ENCODE measurements at regions not wholly inside any gene's neighbourhood (a gene's known extent, or its start where the extent isn't known, plus 50 kb on each side); places are given as distances from the start of the nearest gene placed in this dataset.

DNA sequence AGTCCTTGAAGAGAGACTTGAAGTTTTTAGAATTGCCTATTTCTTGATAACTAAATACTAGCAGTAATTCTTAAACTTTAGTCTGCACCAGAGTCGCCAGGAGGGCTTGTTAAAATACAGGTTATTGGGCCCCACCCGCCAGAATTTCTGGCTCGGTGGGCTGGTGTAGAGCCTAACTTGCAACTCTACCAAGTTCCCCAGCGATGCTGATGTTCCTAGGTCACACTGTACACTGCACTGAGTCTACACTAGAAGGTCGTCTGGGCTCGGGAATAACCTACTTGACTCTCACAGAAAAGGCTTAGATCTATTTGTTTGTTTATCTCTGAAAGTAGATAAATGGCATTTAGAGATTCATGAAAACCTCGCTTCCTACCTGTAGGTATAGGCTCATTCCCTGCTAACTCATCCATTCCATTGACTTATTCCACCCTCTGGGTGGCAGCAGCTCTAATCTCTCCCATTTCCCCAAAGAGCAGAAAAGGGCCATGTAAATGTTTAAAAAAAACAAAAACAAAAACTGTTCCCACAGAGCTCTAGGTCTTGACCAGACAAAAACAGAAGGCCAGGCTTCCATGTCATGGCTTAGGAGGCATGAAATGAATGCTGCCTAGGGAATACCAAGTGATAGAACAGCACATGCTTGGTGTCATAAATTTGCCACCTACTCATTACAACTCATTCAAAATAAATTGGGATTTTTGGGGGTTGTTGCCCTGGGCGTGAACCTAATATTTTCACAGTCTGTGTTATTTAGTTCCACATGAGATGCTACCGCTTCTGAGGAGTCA is 292.1 kb downstream of the ADGB start:
- Mint-ChIP-seq H3K27ac (ENCODE audit: unreplicated experiment) (no peak overlapping the region), H3K4me3 (ENCODE audit: low read depth, unreplicated experiment) (no peak overlapping the region), H3K27me3 (ENCODE audit: unreplicated experiment) (peaks cover 18% of the 10 kb centered on the region), H3K4me1 (ENCODE audit: low read depth, unreplicated experiment) (no peaks in the 10 kb centered on the region), H3K9me3 (ENCODE audit: low read depth, unreplicated experiment) (peaks cover 6% of the 10 kb centered on the region), H3K36me3 (ENCODE audit: insufficient read depth, unreplicated experiment) (no peaks in the 10 kb centered on the region)
- intact Hi-C loops (cut with micrococcal nuclease; ENCODE audit: unreplicated experiment) = no loop called here
- CTCF ChIA-PET = no interaction called here
- TF ChIP-seq, protein P1, sequence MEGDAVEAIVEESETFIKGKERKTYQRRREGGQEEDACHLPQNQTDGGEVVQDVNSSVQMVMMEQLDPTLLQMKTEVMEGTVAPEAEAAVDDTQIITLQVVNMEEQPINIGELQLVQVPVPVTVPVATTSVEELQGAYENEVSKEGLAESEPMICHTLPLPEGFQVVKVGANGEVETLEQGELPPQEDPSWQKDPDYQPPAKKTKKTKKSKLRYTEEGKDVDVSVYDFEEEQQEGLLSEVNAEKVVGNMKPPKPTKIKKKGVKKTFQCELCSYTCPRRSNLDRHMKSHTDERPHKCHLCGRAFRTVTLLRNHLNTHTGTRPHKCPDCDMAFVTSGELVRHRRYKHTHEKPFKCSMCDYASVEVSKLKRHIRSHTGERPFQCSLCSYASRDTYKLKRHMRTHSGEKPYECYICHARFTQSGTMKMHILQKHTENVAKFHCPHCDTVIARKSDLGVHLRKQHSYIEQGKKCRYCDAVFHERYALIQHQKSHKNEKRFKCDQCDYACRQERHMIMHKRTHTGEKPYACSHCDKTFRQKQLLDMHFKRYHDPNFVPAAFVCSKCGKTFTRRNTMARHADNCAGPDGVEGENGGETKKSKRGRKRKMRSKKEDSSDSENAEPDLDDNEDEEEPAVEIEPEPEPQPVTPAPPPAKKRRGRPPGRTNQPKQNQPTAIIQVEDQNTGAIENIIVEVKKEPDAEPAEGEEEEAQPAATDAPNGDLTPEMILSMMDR (IDR thresholded peaks at IDR 0.05; ENCODE audit: unreplicated experiment) = no peak
- no peak for DNase-seq
- no TSS peak for BruUV-seq (replicated peaks)

DNA sequence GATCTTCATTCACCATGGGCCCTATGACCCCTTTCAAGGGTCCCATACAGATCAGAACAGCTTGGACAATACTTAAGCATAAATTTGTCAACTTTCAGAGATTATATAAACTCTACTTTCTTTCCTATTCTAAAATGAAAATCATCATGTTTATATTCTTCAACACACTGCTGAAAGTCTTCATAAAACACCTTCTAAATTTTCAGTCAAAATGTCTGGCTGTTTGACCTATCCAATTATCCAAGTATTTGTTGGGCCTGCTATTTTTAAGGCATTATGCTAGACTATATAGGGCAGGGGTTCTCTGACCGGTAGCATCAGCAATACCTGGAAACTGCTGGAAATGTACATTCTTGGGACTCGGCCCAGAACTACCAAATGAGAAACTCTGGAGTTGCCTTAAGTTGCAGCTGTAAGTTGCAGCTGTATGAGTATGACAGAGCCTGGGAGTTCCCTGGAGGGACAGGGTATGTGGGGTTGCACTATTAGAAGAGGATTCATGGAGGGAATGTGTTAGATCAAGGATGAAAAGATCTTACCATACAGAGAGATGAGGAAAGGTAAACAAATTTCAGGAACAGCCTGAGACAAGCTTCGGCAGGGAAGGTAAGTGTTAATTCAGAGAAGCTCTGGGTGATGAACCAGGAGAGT is 293.0 kb downstream of the ADGB start:
- no TSS peak for BruUV-seq (replicated peaks)
- CTCF ChIA-PET = no interaction called here
- H3K9me3 Mint-ChIP-seq (ENCODE audit: low read depth, unreplicated experiment) = peaks cover 6% of the 10 kb centered on the region

DNA sequence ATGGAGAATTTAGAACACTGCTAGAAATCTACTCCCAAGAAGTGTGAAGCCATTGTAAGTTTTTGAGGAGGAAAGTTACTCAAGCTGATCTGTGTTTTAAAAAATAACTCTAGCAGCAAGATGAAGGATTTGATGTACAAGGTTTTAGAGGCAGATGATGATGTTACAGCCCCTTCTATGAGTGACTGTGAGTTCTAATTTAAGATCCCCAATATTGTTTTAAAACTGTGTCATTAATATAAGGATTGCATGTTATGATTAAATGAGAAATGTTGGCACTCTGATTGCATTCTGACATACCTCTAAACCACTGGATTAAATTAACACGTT is 293.5 kb downstream of the ADGB start:
- DNase-seq = no peak
- BruUV-seq (replicated peaks) = no TSS peak
- Mint-ChIP-seq H3K4me1 (ENCODE audit: low read depth, unreplicated experiment) (no peaks in the 10 kb centered on the region), H3K9me3 (ENCODE audit: low read depth, unreplicated experiment) (peaks cover 6% of the 10 kb centered on the region), H3K27ac (ENCODE audit: unreplicated experiment) (no peak overlapping the region), H3K27me3 (ENCODE audit: unreplicated experiment) (peaks cover 18% of the 10 kb centered on the region), H3K36me3 (ENCODE audit: insufficient read depth, unreplicated experiment) (no peaks in the 10 kb centered on the region), H3K4me3 (ENCODE audit: low read depth, unreplicated experiment) (no peak overlapping the region)
- TF ChIP-seq, protein P1 (IDR thresholded peaks at IDR 0.05; ENCODE audit: unreplicated experiment) = no peak
- CTCF ChIA-PET = no interaction called here
- intact Hi-C loops (cut with micrococcal nuclease; ENCODE audit: unreplicated experiment) = no loop called here

More for the DNA sequence above, 293.0 kb downstream of the ADGB start:
- TF ChIP-seq, protein P1 (IDR thresholded peaks at IDR 0.05; ENCODE audit: unreplicated experiment) = no peak
- H3K27ac Mint-ChIP-seq (ENCODE audit: unreplicated experiment) = no peak overlapping the region
- no peaks in the 10 kb centered on the region for H3K4me1 Mint-ChIP-seq (ENCODE audit: low read depth, unreplicated experiment)
- H3K27me3 Mint-ChIP-seq (ENCODE audit: unreplicated experiment) = peaks cover 18% of the 10 kb centered on the region
- intact Hi-C loops (cut with micrococcal nuclease; ENCODE audit: unreplicated experiment) = no loop called here
- no peaks in the 10 kb centered on the region for H3K36me3 Mint-ChIP-seq (ENCODE audit: insufficient read depth, unreplicated experiment)
- no peak for DNase-seq
- no peak overlapping the region for H3K4me3 Mint-ChIP-seq (ENCODE audit: low read depth, unreplicated experiment)

DNA sequence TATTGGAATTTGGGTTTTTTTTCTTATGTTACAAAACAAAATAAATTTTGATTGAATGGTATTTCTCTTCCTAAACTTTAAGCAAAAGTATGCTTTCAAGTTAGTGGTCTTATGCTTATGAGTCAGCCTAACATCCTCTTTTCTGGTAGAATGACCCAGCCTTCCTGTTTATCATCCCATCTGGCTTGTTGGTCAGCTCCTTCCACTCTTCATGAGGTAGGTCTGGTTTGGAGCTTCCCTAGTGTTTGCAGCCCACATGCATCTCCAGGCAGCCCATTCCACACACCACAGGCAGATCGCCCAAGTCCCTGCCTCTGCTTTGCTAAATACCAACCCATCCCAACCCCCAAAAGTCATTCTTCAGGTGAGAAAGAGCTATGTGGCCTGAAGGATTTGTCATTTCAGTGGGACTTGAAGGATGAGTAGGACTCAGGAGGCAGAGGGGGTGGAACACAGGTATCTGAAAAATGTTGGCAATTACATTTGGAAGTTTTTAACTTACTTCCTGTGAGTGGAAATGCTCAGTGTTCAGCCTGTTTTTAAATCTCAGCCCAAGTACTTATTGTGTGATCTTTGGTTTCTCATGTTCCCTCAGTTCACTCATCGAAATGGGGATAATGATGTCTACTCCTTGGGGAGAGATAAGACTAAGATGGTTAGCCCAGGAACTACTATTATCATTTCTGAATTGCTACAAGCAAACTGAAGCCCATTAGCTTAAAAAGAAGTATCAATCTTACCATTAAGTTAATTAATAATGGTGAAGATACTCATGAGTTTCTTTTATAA is 294.0 kb downstream of the ADGB start:
- TF ChIP-seq, protein P1 (IDR thresholded peaks at IDR 0.05; ENCODE audit: unreplicated experiment) = no peak
- no peaks in the 10 kb centered on the region for H3K4me1 Mint-ChIP-seq (ENCODE audit: low read depth, unreplicated experiment)
- DNase-seq = no peak
- H3K27me3 Mint-ChIP-seq (ENCODE audit: unreplicated experiment) = peaks cover 18% of the 10 kb centered on the region
- BruUV-seq (replicated peaks) = no TSS peak
- no peak overlapping the region for H3K27ac Mint-ChIP-seq (ENCODE audit: unreplicated experiment)
- peaks cover 6% of the 10 kb centered on the region for H3K9me3 Mint-ChIP-seq (ENCODE audit: low read depth, unreplicated experiment)
- CTCF ChIA-PET = no interaction called here
- no peak overlapping the region for H3K4me3 Mint-ChIP-seq (ENCODE audit: low read depth, unreplicated experiment)
- intact Hi-C loops (cut with micrococcal nuclease; ENCODE audit: unreplicated experiment) = no loop called here
- no peaks in the 10 kb centered on the region for H3K36me3 Mint-ChIP-seq (ENCODE audit: insufficient read depth, unreplicated experiment)
